NCI-H146 (cell line): ENCODE measurements at regions not wholly inside any gene's neighbourhood (a gene's known extent, or its start where the extent isn't known, plus 50 kb on each side); places are given as distances from the start of the nearest gene placed in this dataset.

Experiments
- DNase-seq: peaks from one replicate; lab custom pipeline; 2025; lab: John Stamatoyannopoulos, UW

GRCh38 chr5:20434786-20435185, 446.8 kb upstream of the CDH18 start:
- no peak for DNase-seq

DNA sequence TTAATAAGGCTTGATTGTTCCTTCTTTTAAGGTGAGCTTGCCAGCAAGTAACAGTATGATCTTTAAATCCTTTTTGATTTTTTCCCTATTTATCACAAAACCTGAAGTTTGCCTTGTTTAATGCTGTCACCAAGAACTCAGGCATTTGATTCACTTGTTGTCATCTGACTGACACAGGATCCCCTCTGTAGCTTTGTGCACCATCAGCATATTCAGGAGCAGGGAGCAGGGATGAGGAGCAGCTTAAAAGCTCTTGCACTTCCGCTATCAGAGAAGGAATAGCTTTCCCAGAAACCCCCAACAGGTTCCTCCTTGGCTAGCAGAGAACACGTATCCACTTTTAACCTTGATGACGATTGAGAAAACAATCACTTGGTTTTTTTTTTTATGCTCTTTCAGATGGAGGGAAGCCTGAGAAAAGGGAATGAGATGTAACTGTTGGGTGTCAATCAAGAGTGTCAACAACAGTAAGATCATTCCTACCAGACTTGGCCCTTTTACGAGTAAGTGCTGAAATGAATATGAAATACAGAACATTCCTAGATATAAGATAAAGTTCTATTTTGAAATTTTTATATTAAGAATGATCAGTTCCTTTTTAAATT, 433.1 kb upstream of the CDH18 start:
- no peak for DNase-seq
